CD4-positive, alpha-beta T cell treated with Interleukin-17A for 1 hour (primary cell): ENCODE measurements at regions not wholly inside any gene's neighbourhood (a gene's known extent, or its start where the extent isn't known, plus 50 kb on each side); places are given as distances from the start of the nearest gene placed in this dataset.
A peak's percentile ranks its signal among the peaks of the same experiment; 100 is the strongest.

ENCODE experiments used
- DNase-seq: peaks from one replicate; pipeline ENCODE4 v3.0.0-alpha.2; 2020

DNA sequence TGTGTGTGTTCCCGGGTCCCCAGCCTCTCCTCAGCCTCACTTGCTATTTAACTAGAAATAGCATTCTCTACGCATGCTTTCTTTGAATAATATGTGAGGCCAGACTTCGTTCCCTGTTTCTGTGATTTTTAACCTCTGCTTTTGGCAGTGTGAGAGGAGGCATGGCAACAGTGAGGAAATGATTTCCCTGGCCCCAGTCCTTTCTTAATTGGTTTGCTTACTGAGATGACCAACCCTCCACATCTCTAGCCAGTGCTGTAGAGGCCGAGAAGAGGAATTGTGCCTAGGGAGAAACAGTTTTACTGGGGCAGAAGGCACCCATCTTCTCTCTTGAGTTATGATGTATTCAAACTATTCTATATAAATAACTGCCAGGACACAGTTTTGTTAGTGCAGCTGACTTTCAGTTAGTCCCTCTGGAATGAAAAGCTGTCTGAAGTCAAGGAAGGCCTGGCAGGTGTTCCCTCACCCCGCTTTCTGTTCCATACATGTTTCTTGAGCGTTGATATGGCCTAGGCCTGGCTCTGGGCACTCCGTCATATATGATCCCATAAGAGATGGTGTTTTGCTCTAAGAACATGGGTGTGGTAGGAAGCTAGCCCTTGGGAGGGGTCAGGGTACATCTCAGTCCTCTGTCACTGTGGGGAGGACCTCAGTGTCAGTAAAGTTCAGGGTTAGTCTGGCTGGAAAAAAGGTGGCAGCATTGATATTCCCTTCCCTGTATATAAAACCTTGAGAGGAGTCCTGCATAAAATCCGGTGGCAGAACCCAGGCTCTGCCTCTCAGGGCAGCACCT, 73.7 kb upstream of the NPAS1 start:
- no peak for DNase-seq

- DNase-seq = no peak
Measured at GRCh38 chr19:46946611-46947238, 72.9 kb upstream of the NPAS1 start.

DNA sequence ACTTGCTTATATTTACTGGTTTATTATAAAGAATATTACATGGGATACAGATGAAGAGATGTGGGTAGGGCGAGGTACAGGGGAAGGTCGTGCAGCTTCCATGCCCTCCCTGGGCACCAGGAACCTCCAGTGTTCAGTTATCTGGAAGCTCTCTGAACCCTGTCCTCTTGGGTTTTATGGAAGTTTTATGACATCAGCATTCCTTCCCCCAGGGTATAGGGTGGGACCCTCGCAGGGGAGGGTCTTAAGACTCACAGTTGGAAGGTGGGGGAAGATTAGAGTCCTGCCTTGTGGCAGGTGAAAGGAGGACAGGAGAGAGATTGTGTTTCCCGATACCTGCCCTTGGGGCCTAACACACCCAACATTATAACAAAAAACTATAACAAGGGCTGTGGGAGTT, 71.8 kb upstream of the NPAS1 start:
- no peak for DNase-seq

DNA sequence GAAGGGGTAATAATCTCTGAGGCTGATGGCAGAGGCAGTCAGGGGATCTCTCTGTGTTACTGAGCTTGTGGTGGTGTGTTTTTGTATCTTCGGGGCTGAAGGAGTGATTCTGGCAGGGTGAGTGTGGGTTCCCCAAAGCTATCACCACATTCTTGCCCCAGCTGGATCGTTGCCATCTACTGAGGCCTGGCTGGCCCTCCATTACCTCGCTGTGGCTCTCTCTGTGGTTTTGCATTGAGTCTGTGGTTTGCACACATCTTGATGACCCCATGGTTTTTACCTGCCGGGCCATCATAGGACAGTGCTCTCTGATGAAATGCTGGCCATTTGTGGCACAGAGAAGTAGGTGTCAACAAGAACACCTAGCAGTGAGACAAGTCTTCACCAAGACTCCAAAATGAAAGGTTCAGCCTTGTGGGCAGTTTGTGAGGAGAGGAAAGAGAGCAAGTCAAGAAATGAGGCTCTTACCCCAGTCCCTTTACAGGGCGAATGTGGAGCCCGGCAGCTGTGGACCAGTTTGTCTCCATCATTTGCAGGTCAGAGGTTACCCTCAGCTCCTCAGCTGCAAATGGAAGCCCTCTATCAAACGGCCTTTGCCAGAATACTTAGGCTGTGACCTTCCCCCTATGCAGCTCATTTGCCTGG, 69.0 kb upstream of the NPAS1 start:
- peak; percentile 31 for DNase-seq

- no peak for DNase-seq
Measured at GRCh38 chr19:46951171-46951986, 68.3 kb upstream of the NPAS1 start.

DNA sequence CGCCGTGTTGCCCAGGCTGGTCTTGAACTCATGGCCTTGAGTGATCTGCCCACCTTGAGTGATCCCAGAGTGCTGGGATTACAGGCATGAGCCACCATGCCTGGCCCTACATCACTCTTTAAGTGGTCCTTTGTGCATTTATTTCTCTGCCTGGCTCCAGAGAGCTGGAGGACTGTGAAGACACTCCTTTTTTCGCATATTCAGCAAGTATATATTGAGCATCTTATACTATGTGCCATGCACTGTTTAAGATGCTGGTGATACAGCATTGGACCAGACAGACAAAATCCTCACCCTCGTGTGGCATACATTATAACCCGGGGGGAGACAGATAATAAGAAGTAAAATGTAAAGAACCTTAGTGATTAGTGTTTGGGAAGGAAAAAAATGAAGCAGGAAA, 66.8 kb upstream of the NPAS1 start:
- no peak for DNase-seq

- DNase-seq = no peak
Measured at GRCh38 chr19:46953955-46954501, 65.6 kb upstream of the NPAS1 start.

- peak; percentile 48 for DNase-seq
Measured at GRCh38 chr19:46954502-46954992, 65.1 kb upstream of the NPAS1 start.

DNA sequence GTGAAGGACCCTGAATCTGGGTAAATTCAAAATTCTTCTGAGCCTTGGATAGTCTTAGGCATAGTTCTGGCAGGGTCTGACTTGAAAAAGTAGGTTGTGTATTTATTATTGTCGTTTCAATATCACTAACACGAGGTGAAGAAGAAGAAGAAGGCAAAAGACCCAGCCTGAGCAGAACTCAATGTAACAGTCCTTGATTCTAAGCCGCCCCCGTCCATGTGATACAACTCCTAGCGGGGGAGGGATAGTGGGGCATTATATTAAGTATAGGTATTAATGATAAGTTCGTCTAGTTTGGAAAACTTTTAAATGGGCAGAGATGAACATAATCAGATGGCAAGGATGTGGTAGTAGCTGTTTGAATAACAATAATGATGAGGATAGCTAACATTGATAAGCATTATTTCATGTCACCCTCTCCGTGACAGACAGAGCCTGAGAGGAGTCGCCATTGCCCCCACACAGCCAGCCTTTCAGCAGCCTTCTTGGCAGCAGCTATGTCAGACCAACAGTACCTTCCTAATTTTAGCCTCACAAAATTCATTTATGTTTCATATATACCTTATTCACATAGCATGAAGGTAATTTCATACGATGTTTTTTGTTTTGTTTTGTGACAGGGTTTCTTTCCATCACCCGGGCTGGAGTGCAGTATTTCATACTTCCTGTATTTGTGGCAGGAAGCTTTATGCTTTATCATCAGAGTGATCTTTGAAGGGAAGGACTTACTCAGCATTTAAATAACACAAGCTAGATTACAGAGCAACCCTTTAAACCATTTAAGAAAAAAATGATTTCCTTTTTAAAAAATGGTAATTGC, 64.4 kb upstream of the NPAS1 start:
- peak; percentile 72 for DNase-seq

GRCh38 chr19:46955813-46956371, 63.7 kb upstream of the NPAS1 start:
- DNase-seq = no peak

- no peak for DNase-seq
Measured at GRCh38 chr19:46958532-46958931, 61.1 kb upstream of the NPAS1 start.

- DNase-seq = no peak
Measured at GRCh38 chr19:46959894-46960556, 59.6 kb upstream of the NPAS1 start.

DNA sequence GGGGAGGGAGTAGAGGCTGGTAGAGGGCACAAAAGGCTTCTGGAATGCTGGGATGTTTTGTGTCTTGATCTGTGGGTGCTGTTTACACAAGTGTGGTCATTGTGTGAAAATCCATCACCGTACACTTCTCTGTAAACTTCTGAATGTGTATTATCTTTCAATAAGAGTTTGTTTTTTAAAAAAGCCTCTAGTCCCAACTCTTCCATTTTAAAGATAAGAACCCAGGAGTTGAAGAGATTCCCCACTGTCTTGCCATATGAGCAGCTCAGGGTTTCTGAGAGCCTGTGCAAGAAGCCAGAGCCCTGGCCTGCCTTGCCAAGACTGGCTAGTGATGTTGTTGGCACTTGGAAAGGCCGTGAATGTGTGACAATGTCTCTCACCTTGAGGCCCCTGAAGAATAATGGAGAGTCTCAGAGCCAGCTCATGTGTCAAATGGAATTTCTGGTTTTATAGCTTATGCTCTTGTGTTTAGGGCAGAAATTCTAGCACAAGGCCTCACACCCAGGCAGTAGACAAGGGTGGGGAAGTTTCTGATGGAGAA, 57.5 kb upstream of the NPAS1 start:
- DNase-seq = no peak

- no peak for DNase-seq
Measured at GRCh38 chr19:46963093-46963734, 56.4 kb upstream of the NPAS1 start.

GRCh38 chr19:46967578-46968032, 52.0 kb upstream of the NPAS1 start:
- DNase-seq = peak; percentile 51
